ENCODE measurements at regions not wholly inside any gene's neighbourhood (a gene's known extent, or its start where the extent isn't known, plus 50 kb on each side); places are given as distances from the start of the nearest gene placed in this dataset.

DNA sequence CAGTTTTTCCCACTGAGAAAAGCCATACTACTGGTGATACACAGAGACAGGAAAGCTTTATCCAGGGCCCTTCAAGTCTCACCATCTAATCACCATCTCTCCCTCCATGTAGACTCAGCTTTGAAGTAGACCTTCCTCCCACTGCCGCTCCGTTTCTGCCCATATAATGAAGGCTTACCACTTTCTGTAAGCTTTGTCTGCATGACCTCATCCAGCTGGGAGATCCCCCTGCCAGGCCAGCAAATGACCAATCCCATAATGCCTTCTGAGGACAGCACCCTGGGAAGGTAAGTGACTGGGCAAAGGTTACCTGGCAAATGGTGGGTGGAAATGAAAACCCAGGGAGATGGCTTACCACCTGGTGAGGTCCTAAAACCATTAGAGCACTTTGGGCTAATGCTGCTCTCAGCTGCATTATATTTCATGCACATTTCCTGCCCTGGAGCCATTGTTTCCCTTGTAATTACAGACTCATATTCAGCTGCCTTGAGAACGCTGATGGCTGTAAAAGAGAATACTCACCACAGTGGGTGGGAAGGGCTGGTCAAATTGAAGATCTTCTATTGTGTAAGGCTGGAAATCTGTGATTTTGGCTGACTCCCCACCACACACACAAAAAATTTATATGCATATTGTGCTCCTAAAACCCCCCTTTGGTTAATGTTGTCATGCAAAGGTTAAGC is 350.7 kb upstream of the SYT4 start:
- TF ChIP-seq, protein P1, sequence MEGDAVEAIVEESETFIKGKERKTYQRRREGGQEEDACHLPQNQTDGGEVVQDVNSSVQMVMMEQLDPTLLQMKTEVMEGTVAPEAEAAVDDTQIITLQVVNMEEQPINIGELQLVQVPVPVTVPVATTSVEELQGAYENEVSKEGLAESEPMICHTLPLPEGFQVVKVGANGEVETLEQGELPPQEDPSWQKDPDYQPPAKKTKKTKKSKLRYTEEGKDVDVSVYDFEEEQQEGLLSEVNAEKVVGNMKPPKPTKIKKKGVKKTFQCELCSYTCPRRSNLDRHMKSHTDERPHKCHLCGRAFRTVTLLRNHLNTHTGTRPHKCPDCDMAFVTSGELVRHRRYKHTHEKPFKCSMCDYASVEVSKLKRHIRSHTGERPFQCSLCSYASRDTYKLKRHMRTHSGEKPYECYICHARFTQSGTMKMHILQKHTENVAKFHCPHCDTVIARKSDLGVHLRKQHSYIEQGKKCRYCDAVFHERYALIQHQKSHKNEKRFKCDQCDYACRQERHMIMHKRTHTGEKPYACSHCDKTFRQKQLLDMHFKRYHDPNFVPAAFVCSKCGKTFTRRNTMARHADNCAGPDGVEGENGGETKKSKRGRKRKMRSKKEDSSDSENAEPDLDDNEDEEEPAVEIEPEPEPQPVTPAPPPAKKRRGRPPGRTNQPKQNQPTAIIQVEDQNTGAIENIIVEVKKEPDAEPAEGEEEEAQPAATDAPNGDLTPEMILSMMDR (conservative IDR thresholded peaks at IDR 0.05 in 1 of 2, IDR thresholded peaks at IDR 0.05 in 1 of 2; ENCODE audit: low read depth in 1 of 2, low read length in 2 of 2), result no peak
- no peak for TF ChIP-seq EZH2 (IDR thresholded peaks at IDR 0.05; ENCODE audit: low read length, missing control alignments)
